HEK293 (cell line): ENCODE measurements at regions not wholly inside any gene's neighbourhood (a gene's known extent, or its start where the extent isn't known, plus 50 kb on each side); places are given as distances from the start of the nearest gene placed in this dataset.

Source experiments
- CTCF ChIA-PET: fragments of 350-600 bp; formaldehyde crosslinking; extraction: SDS; loops from one replicate; lab custom pipeline; 2021; ENCODE audit warnings: antibody characterized with exemption; lab: Yijun Ruan, JAX
- POLR2A ChIA-PET: fragments of 300-600 bp; formaldehyde crosslinking; extraction: SDS; loops from one replicate; lab custom pipeline; 2020; ENCODE audit warnings: antibody characterized with exemption, inconsistent platforms; lab: Yijun Ruan, JAX
- H3K27ac ChIP-seq: fragments of 200-500 bp; sonication (Bioruptor generic); 2 replicates; pipeline ENCODE4 v1.5.1; 2014; ENCODE audit warnings: low read depth, low read length, control low read depth, inconsistent platforms; ENCODE audit errors: extremely low read depth
- H3K36me3 ChIP-seq, 2 experiments: fragments of 200-500 bp in 1 of 2; sonication (Bioruptor generic) in 1 of 2; 1 replicate in 1 of 2; 2 replicates in 1 of 2; pipeline ENCODE4 v1.5.1; 2014 to 2017; ENCODE audit warnings: inconsistent platforms in 2 of 2, low read length in 2 of 2; ENCODE audit not compliant: control insufficient read depth in 2 of 2, insufficient read depth in 1 of 2
- H3K4me1 ChIP-seq: fragments of 200-500 bp; sonication (Bioruptor generic); 2 replicates; pipeline ENCODE4 v1.5.1; 2014; ENCODE audit warnings: mild to moderate bottlenecking, low read length, inconsistent platforms; ENCODE audit not compliant: control insufficient read depth, insufficient read depth
- H3K4me3 ChIP-seq: 2 replicates; pipeline ENCODE4 v1.5.1; 2011; ENCODE audit warnings: low read depth, mild to moderate bottlenecking, control low read depth, low read length, moderate library complexity
- H3K9me3 ChIP-seq: fragments of 200-500 bp; sonication (Bioruptor generic); 2 replicates; pipeline ENCODE4 v1.5.1; 2014; ENCODE audit warnings: low read depth, low read length, inconsistent platforms; ENCODE audit not compliant: control insufficient read depth, insufficient read depth
- GLI2 ChIP-seq: fragments of 450-650 bp; formaldehyde crosslinking; IDR thresholded peaks from 2 replicates; pipeline ENCODE4; 2017; ENCODE audit warnings: missing biosample characterization, missing genetic modification characterization, low read depth, borderline replicate concordance
- ZBTB48 ChIP-seq: fragments of 450-650 bp; formaldehyde crosslinking; IDR thresholded peaks from 2 replicates; pipeline ENCODE4 v1.5.1; 2016; ENCODE audit warnings: missing biosample characterization, missing genetic modification characterization
- ZBTB49 ChIP-seq: fragments of 450-650 bp; formaldehyde crosslinking; IDR thresholded peaks from 2 replicates; pipeline ENCODE4 v1.5.1; 2016; ENCODE audit warnings: missing biosample characterization, missing genetic modification characterization, low read depth
- ZFP37 ChIP-seq: fragments of 450-650 bp; formaldehyde crosslinking; IDR thresholded peaks from 2 replicates; pipeline ENCODE4 v1.5.1; 2016; ENCODE audit warnings: missing biosample characterization, missing genetic modification characterization
- ZNF114 ChIP-seq: fragments of 450-650 bp; formaldehyde crosslinking; IDR thresholded peaks from 2 replicates; pipeline ENCODE4 v1.5.0; 2017; ENCODE audit warnings: missing biosample characterization, missing genetic modification characterization
- ZNF211 ChIP-seq: fragments of 450-650 bp; formaldehyde crosslinking; IDR thresholded peaks from 2 replicates; pipeline ENCODE4 v1.5.1; 2016; ENCODE audit warnings: low read depth, missing biosample characterization, missing genetic modification characterization
- ZNF302 ChIP-seq: fragments of 450-650 bp; formaldehyde crosslinking; IDR thresholded peaks from 2 replicates; pipeline ENCODE4 v1.5.1; 2016; ENCODE audit warnings: missing biosample characterization, missing genetic modification characterization, low read depth
- ZNF433 ChIP-seq: fragments of 450-650 bp; formaldehyde crosslinking; IDR thresholded peaks from 2 replicates; pipeline ENCODE4 v1.5.1; 2016; ENCODE audit warnings: missing biosample characterization, missing genetic modification characterization, low read depth
- ZNF521 ChIP-seq: fragments of 450-650 bp; formaldehyde crosslinking; IDR thresholded peaks from 2 replicates; pipeline ENCODE4 v1.5.1; 2017; ENCODE audit warnings: missing biosample characterization, mild to moderate bottlenecking, missing genetic modification characterization
- ZNF664 ChIP-seq: fragments of 450-650 bp; formaldehyde crosslinking; IDR thresholded peaks from 2 replicates; pipeline ENCODE4 v1.5.1; 2016; ENCODE audit warnings: missing biosample characterization, missing genetic modification characterization
- ZNF791 ChIP-seq: fragments of 450-650 bp; formaldehyde crosslinking; IDR thresholded peaks from 2 replicates; pipeline ENCODE4 v1.5.1; 2016; ENCODE audit warnings: missing biosample characterization, missing genetic modification characterization
- ZNF837 ChIP-seq: fragments of 450-650 bp; formaldehyde crosslinking; IDR thresholded peaks from 2 replicates; pipeline ENCODE4 v1.5.1; 2016; ENCODE audit warnings: missing biosample characterization, missing genetic modification characterization
- ZSCAN23 ChIP-seq: fragments of 450-650 bp; formaldehyde crosslinking; IDR thresholded peaks from 2 replicates; pipeline ENCODE4 v1.5.1; 2016; ENCODE audit warnings: missing biosample characterization, missing genetic modification characterization
- TF ChIP-seq, protein P1 (sequence below): fragments of 450-650 bp; formaldehyde crosslinking; IDR thresholded peaks from 2 replicates; pipeline ENCODE4 v1.5.1; 2016; ENCODE audit warnings: missing biosample characterization, missing genetic modification characterization
- TF ChIP-seq, protein P2 (sequence below): fragments of 450-650 bp; IDR thresholded peaks from 2 replicates; pipeline ENCODE4 v1.5.1; 2018; ENCODE audit warnings: missing biosample characterization, missing genetic modification characterization

DNA sequence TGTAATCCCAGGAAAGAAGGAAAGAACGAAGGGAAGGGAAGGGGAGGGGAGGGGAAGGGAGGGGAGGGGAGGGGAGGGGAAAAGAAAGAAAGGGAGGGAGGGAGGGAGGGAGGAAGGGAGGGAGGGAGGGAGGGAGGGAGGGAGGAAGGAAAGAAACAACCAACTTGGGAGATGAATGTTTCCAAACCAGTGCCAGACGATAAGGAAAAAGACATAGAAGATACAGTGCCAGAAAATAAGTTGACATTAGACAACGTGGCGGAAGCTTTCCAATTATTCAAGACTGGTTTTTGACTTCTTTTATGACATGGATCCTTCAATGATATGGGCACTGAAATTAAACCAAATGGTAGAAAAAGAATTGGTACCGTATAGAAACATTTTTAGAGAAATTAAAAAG is 181.2 kb upstream of the POU5F2 start:
- ChIA-PET CTCF (no interaction called here), POLR2A (no interaction called here)
- no peaks in the 10 kb centered on the region for H3K36me3 ChIP-seq
- no peak overlapping the region for H3K27ac ChIP-seq
- no peak overlapping the region for H3K4me3 ChIP-seq
- H3K4me1 ChIP-seq, result no peaks in the 10 kb centered on the region
- TF ChIP-seq ZNF837 (tag by site-specific recombination) (no peak), ZNF521 (tag by site-specific recombination) (no peak), ZNF114 (tag by site-specific recombination) (no peak)
- TF ChIP-seq, protein P1, sequence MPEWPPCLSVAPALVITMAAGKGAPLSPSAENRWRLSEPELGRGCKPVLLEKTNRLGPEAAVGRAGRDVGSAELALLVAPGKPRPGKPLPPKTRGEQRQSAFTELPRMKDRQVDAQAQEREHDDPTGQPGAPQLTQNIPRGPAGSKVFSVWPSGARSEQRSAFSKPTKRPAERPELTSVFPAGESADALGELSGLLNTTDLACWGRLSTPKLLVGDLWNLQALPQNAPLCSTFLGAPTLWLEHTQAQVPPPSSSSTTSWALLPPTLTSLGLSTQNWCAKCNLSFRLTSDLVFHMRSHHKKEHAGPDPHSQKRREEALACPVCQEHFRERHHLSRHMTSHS (tag by site-specific recombination), result no peak
- H3K9me3 ChIP-seq, result no peaks in the 10 kb centered on the region

- POLR2A ChIA-PET, result no interaction called here
- no peaks in the 10 kb centered on the region for H3K36me3 ChIP-seq
- H3K4me3 ChIP-seq, result no peak overlapping the region
- H3K9me3 ChIP-seq, result no peaks in the 10 kb centered on the region
- CTCF ChIA-PET, result interaction anchor here (0.6 to 0.7 kb wide), 2 partner anchors 14 to 175 kb away, joined by 3 read pairs; no protein-coding TSS in a partner anchor
- no peak for TF ChIP-seq ZBTB49
- no peak for TF ChIP-seq ZNF433 (tag by site-specific recombination)
- no peak for TF ChIP-seq ZBTB48 (tag by site-specific recombination)
- no peak for TF ChIP-seq ZNF791 (tag by site-specific recombination)
- no peak for TF ChIP-seq ZNF302
- TF ChIP-seq, protein P2, sequence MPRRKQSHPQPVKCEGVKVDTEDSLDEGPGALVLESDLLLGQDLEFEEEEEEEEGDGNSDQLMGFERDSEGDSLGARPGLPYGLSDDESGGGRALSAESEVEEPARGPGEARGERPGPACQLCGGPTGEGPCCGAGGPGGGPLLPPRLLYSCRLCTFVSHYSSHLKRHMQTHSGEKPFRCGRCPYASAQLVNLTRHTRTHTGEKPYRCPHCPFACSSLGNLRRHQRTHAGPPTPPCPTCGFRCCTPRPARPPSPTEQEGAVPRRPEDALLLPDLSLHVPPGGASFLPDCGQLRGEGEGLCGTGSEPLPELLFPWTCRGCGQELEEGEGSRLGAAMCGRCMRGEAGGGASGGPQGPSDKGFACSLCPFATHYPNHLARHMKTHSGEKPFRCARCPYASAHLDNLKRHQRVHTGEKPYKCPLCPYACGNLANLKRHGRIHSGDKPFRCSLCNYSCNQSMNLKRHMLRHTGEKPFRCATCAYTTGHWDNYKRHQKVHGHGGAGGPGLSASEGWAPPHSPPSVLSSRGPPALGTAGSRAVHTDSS (tag by site-specific recombination), result no peak
- TF ChIP-seq GLI2 (tag by site-specific recombination), result no peak
- TF ChIP-seq ZSCAN23 (tag by site-specific recombination), result no peak
- no peak for TF ChIP-seq ZFP37
- no peaks in the 10 kb centered on the region for H3K4me1 ChIP-seq
- no peak overlapping the region for H3K27ac ChIP-seq
Observed at GRCh38 chr5:93921001-93921400, 179.6 kb upstream of the POU5F2 start.

DNA sequence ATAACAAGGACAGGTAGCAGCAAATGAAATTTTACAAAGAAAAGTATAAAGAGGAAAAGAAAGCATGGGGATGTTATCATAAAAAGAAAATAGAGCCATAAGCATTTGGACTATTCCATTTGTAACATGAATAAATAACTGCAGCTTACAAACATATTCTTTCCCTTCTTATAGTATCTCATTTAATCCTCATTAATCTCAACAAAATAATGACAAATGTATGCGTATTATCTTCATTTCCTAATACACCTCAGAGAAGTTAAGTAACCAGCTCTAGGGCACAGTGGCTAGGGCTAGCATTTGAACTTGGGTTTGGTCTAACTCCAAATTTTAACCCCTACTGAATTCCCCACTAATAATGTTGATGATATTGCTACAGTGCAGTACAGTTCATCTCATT is 175.5 kb upstream of the POU5F2 start:
- no peak for TF ChIP-seq ZNF433 (tag by site-specific recombination)
- TF ChIP-seq ZNF664 (tag by site-specific recombination), result peak; percentile 94
- no peak for TF ChIP-seq ZNF211 (tag by site-specific recombination)
- Histone ChIP-seq H3K4me3 (no peak overlapping the region), H3K36me3 (no peaks in the 10 kb centered on the region), H3K9me3 (no peaks in the 10 kb centered on the region), H3K27ac (no peak overlapping the region), H3K4me1 (no peaks in the 10 kb centered on the region)
- ChIA-PET POLR2A (no interaction called here), CTCF (interaction anchor here (0.5 to 1.0 kb wide), 4 partner anchors 18 to 922 kb away, joined by 3 to 5 read pairs (median 3); no protein-coding TSS in a partner anchor)
